ENCODE measurements at regions not wholly inside any gene's neighbourhood (a gene's known extent, or its start where the extent isn't known, plus 50 kb on each side); places are given as distances from the start of the nearest gene placed in this dataset.

- DNase-seq (ENCODE audit: low read depth in 3 of 3): no peak
Observed at GRCh38 chr10:120369856-120370276, 87.2 kb upstream of the PLPP4 start.

DNA sequence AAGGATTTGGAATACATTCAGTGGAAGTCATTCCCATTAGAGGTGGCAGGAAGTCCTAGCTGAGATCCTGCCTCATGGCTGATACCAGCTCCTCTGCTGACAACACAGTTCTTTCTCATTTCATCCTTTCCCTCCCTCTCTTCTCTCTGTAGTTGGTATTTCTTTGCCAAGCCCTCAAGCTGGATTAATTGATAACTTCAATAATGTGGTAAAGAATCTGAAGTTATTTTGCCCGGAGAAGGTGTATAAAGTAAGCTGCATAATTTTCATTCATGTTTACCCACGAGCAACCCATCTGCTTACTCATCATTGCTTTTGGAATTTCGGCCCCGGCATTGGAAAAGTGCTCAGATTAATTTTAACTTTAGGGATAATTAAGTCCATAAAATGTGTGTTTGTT lies 85.2 kb upstream of the PLPP4 start:
- no peak for DNase-seq (ENCODE audit: low read depth in 3 of 3)

DNA sequence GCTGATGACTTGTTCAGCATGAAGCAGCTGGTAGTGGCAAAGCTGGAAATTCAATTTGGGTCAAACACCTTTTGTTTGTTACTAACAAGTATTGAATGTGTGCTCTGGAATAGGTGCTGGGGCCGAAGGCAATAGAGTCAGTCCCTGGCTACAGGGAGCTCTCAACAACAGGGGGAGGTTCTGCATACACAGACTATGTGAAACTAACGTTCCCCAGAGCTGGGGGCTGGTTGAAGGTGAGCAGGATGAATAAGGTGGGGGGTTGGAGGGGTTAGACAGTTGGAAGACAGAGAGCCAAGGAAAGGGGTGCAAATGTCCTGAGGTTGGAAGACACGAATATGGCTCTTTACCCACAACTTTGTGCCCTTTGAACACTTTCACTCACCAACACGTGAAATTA lies 84.1 kb upstream of the PLPP4 start:
- no peak for DNase-seq (ENCODE audit: low read depth in 3 of 3)

DNA sequence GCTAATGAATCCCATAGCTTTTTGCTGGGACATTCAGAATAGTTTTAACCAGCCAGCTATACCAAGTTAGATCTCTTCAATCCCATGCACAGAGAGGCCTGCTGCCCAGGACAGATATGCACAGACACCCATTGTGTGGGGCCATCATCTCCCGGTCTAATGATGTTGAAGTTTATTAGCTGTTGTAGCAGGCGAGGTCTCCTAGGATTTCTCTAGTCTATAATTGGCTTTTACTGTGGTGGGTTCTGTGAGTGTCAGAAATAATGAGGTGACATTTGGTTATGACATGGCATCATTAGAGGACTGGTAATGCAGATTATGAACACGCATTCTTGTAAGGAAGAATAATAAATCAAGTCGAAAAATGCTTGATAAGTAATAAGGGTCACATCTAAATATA lies 81.4 kb upstream of the PLPP4 start:
- no peak for DNase-seq (ENCODE audit: low read depth in 3 of 3)

GRCh38 chr10:120381931-120382330 lies 75.1 kb upstream of the PLPP4 start:
- no peak for DNase-seq (ENCODE audit: low read depth in 3 of 3)

GRCh38 chr10:120382360-120382759 lies 74.7 kb upstream of the PLPP4 start:
- no peak for DNase-seq (ENCODE audit: low read depth in 3 of 3)

DNA sequence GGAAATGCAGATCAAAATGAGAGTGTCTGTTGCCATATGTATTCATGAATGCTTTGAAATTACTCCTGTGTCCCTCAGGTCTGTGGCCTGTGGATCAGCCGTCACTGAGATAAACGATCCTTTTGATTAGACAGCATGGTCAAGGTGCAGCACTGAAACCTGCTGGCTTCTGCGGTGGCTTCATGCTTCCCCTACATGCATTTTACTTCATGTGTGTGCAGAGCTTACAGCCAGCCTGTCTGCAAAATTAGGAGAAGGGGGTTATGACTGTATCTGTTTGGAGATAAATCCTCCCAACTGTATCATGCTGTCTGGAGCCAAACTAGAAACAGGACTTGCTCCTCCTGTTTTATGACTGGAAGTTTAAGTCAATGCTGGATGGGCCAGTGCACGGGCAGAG lies 71.0 kb upstream of the PLPP4 start:
- DNase-seq (ENCODE audit: low read depth in 3 of 3): no peak

GRCh38 chr10:120386896-120387295 lies 70.1 kb upstream of the PLPP4 start:
- DNase-seq (ENCODE audit: low read depth in 3 of 3): no peak

DNA sequence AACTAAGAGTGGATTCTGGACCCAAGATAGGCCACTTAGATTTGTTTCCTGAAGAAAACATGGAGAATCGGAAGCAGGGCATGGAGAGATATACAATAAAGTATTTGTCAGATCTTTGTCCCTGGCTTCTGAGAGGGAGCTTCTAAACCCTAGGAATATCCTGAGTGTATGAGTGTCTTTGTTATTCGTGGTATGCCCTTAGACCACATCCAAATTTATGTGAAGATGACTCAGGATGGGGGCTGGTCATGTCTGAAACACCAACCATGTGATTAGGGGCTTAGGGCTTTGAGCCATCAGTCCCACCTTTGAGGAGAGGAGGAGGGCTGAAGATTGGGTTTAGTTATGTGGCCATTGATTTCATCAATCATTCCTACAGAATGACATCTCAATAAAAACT lies 69.7 kb upstream of the PLPP4 start:
- DNase-seq (ENCODE audit: low read depth in 3 of 3): no peak

GRCh38 chr10:120392245-120392644 lies 64.8 kb upstream of the PLPP4 start:
- DNase-seq (ENCODE audit: low read depth in 3 of 3): no peak

DNA sequence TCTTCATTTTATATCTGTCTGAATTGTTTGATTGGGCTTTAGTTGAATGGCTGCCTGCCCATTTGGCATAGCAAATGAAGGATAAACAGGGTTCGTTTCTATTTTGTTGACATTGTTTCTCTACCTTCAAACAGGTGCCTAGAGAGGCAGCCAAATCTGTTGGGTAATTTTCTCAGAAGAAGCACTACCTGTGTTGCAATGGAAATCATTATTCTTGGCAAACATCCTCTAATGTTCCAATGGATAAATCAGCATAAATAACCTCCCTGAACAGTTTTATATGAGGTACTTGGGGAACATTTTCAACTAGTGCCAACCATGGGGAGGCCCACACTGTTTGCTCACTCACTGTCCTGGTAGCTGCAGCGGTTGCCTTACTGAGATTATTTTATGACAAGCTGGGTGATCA lies 64.4 kb upstream of the PLPP4 start:
- no peak for DNase-seq (ENCODE audit: low read depth in 3 of 3)

DNA sequence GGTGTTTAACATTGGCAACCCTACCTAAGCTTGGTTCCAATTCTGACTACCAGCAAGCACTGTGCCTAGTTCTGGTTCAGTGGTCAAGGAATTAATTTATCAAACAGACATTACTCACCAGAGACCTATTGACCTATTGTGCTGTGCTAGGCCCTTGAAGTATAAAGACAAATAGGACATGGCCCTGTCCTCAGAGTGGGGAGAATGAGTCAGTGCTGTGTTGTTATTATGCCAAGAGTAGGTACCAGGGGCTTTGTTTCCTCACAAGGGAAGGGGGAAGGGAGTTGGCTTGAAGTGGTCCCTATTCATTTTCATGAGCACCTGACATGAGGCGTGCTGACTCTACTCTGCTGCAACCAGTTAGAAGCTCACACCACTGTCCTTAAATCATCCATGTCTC lies 62.6 kb upstream of the PLPP4 start:
- DNase-seq (ENCODE audit: low read depth in 3 of 3): no peak

- DNase-seq (ENCODE audit: low read depth in 3 of 3): no peak
Observed at GRCh38 chr10:120396228-120396627, 60.8 kb upstream of the PLPP4 start.

DNA sequence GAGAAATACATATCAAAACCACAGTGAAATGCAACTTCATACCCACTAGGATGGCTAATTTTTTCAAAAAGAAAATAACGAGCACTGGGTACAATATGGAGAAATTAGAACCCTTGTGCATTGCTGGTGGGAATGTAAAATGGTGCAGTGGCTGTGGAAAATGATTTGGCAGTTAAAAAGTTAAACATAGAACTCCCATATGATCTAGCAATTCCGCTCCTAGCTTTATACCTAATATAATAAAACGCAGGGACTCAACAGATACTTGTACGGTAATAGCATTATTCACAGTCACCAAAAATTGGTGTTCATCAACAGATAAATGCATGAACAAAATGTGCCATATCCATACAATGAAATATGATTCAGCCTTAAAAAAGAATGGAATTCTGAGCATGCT lies 58.8 kb upstream of the PLPP4 start:
- no peak for DNase-seq (ENCODE audit: low read depth in 3 of 3)

- no peak for DNase-seq (ENCODE audit: low read depth in 3 of 3)
Observed at GRCh38 chr10:120400601-120401000, 56.4 kb upstream of the PLPP4 start.

- DNase-seq (ENCODE audit: low read depth in 3 of 3): no peak
Observed at GRCh38 chr10:120402147-120402766, 54.8 kb upstream of the PLPP4 start.

GRCh38 chr10:120403109-120403508 lies 53.9 kb upstream of the PLPP4 start:
- DNase-seq (ENCODE audit: low read depth in 3 of 3): no peak

DNA sequence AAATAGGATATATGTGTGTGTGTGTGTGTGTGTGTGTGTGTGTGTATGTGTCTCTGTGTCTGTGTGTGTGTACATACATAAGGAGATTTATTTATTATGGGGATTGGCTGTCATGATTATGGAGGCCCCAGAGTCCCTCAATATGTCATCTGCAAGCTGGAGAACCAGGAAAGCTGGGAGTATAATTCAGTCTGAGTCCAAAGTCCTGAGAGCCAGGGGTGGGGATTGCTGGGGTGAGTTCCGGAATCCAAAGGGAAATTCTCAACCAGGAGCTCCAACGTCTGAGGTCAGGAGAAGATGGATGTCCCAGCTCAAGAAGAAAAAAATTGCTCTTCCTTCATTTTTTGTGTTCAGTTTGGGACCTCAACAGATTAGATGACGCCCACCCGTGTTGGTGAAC lies 50.7 kb upstream of the PLPP4 start:
- DNase-seq (ENCODE audit: low read depth in 3 of 3): no peak

Measured in stimulated activated CD4-positive, alpha-beta T cell treated with anti-CD3 and anti-CD28 coated beads, TNF-alpha, amount 100 ng/mL, for 24 hours (primary cell).